ENCODE measurements at regions not wholly inside any gene's neighbourhood (a gene's known extent, or its start where the extent isn't known, plus 50 kb on each side); places are given as distances from the start of the nearest gene placed in this dataset.

DNA sequence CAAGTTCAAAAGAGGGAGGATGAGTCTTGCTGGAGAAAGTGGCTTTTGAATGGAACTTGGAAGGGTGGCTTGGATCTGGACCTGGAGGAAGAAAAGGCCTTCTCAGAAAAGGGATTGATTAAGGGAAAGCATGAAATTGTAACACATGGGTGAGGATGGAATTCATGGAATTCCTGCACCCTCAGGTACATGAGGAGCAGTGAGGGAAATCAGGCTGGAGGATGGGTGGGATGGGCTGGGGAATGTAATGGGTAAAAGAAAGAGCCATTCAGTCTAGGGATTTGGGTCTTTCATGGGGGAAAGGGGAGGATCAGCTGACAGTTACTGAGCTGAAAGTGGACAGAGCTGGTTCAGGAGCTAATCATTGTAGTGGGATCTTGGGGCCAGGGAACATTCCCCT lies 51.2 kb upstream of the HAAO start:
- TF ChIP-seq CTCF (IDR thresholded peaks at IDR 0.05) (no peak), POLR2A (IDR thresholded peaks at IDR 0.05) (no peak)

All from body of pancreas (tissue), 4 donors.